ENCODE measurements at regions not wholly inside any gene's neighbourhood (a gene's known extent, or its start where the extent isn't known, plus 50 kb on each side); places are given as distances from the start of the nearest gene placed in this dataset.

- DNase-seq (ENCODE audit: low read depth, low spot score) = no peak
Observed at GRCh38 chr3:59418836-59419235, 369.0 kb upstream of the CFAP20DC start.

- DNase-seq (ENCODE audit: low read depth, low spot score) = no peak
Observed at GRCh38 chr3:59412516-59412915, 362.7 kb upstream of the CFAP20DC start.

- no peak for DNase-seq (ENCODE audit: low read depth, low spot score)
Observed at GRCh38 chr3:59411694-59412093, 361.9 kb upstream of the CFAP20DC start.

GRCh38 chr3:59411186-59411585 lies 361.4 kb upstream of the CFAP20DC start:
- no peak for DNase-seq (ENCODE audit: low read depth, low spot score)

- no peak for DNase-seq (ENCODE audit: low read depth, low spot score)
Observed at GRCh38 chr3:59408047-59408624, 358.3 kb upstream of the CFAP20DC start.

GRCh38 chr3:59407425-59407824 lies 357.6 kb upstream of the CFAP20DC start:
- DNase-seq (ENCODE audit: low read depth, low spot score) = no peak

- DNase-seq (ENCODE audit: low read depth, low spot score) = no peak
Observed at GRCh38 chr3:59406943-59407342, 357.1 kb upstream of the CFAP20DC start.

- DNase-seq (ENCODE audit: low read depth, low spot score) = no peak
Observed at GRCh38 chr3:59404851-59405250, 355.0 kb upstream of the CFAP20DC start.

GRCh38 chr3:59404064-59404463 lies 354.2 kb upstream of the CFAP20DC start:
- DNase-seq (ENCODE audit: low read depth, low spot score) = no peak

- no peak for DNase-seq (ENCODE audit: low read depth, low spot score)
Observed at GRCh38 chr3:59401924-59402323, 352.1 kb upstream of the CFAP20DC start.

- no peak for DNase-seq (ENCODE audit: low read depth, low spot score)
Observed at GRCh38 chr3:59392116-59392515, 342.3 kb upstream of the CFAP20DC start.

- DNase-seq (ENCODE audit: low read depth, low spot score) = no peak
Observed at GRCh38 chr3:59391131-59391530, 341.3 kb upstream of the CFAP20DC start.

GRCh38 chr3:59388555-59389270 lies 338.9 kb upstream of the CFAP20DC start:
- DNase-seq (ENCODE audit: low read depth, low spot score) = no peak

GRCh38 chr3:59386165-59386564 lies 336.3 kb upstream of the CFAP20DC start:
- no peak for DNase-seq (ENCODE audit: low read depth, low spot score)

- no peak for DNase-seq (ENCODE audit: low read depth, low spot score)
Observed at GRCh38 chr3:59385547-59385946, 335.7 kb upstream of the CFAP20DC start.

- DNase-seq (ENCODE audit: low read depth, low spot score) = no peak
Observed at GRCh38 chr3:59381282-59381681, 331.5 kb upstream of the CFAP20DC start.

GRCh38 chr3:59380146-59380545 lies 330.3 kb upstream of the CFAP20DC start:
- DNase-seq (ENCODE audit: low read depth, low spot score) = no peak

- DNase-seq (ENCODE audit: low read depth, low spot score) = no peak
Observed at GRCh38 chr3:59374818-59375211, 325.0 kb upstream of the CFAP20DC start.

GRCh38 chr3:59374091-59374817 lies 324.4 kb upstream of the CFAP20DC start:
- no peak for DNase-seq (ENCODE audit: low read depth, low spot score)

- DNase-seq (ENCODE audit: low read depth, low spot score) = no peak
Observed at GRCh38 chr3:59372346-59372745, 322.5 kb upstream of the CFAP20DC start.

- DNase-seq (ENCODE audit: low read depth, low spot score) = no peak
Observed at GRCh38 chr3:59368900-59369675, 319.3 kb upstream of the CFAP20DC start.

- no peak for DNase-seq (ENCODE audit: low read depth, low spot score)
Observed at GRCh38 chr3:59367150-59367549, 317.3 kb upstream of the CFAP20DC start.
